ENCODE measurements at regions not wholly inside any gene's neighbourhood (a gene's known extent, or its start where the extent isn't known, plus 50 kb on each side); places are given as distances from the start of the nearest gene placed in this dataset.

GRCh38 chr3:76646921-76647562 is 392.9 kb upstream of the ROBO2 start:
- no peak for DNase-seq

DNA sequence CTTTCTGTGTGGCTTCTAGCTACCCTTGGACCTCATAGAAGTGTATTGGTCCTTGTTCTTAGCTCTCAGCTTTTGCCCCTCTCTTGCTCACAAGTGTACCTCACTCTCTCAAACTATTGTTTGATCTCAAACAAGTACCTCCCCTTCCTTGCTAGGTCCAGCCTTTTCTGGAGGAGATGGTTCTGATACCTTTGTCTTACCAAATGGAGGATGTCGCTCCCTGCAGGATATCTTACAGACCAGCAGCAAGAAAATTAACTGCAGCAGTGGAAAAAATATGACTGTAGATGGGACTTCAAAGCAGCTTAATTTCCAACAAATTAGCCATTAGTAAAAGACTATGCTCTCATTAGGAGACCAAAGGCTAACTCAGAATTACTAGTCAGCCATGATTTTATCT is 388.1 kb upstream of the ROBO2 start:
- DNase-seq: no peak

GRCh38 chr3:76652524-76652923 is 387.4 kb upstream of the ROBO2 start:
- DNase-seq: no peak

DNA sequence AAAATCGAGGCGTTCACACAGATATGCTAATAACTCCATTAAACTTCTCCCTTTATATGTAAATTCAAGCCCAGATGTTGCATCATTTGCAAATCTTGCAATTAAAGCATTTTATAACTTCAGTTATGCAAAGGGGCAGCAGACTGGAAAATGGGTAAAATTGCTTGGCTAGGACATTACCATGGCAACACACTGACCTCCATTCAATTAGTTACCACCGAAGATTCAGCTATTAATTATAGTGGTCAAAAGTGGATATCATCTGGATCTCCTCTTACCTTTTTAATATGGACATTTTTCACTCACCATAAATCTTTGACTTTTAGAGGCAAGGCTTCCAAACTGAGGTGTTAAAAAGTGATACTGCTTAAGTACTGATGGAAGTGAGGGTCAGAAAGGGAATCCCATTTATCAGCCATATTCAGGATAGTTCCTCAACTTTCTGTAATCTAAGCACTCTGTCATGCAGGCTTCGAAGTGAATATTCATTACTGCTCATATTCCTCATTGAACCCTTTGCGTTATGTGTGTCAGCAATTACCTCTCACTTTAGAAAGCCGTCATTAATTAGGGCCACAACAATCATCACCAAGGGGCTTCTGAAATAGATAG is 386.2 kb upstream of the ROBO2 start:
- DNase-seq: no peak

DNA sequence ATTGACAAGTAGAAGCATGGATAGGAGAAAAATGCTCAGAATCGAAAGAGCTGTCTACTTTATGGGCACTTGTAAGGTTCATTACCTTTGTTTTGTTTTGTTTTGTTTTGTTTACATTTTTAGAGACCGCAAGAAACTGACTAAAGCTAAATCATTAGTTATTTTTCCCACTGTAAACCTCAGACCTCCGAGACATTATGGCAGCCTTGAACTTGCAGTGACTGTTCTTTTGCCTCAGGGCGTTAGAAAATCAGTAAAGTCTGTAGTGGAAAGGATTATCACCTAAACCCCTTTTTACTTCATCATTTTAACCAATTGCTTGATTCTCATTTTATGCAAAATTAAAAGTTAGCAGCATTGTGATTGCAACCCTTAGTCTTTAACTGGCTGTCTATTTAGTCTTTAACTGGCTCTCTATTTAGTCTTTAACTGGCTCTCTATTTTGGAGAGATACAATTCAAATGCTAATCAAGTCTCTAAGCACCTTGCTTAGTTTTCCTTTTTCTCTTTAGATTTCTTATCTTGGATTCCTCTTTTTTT is 383.3 kb upstream of the ROBO2 start:
- no peak for DNase-seq

- DNase-seq: no peak
These were observed 382.0 kb upstream of the ROBO2 start for GRCh38 chr3:76657909-76658308.

DNA sequence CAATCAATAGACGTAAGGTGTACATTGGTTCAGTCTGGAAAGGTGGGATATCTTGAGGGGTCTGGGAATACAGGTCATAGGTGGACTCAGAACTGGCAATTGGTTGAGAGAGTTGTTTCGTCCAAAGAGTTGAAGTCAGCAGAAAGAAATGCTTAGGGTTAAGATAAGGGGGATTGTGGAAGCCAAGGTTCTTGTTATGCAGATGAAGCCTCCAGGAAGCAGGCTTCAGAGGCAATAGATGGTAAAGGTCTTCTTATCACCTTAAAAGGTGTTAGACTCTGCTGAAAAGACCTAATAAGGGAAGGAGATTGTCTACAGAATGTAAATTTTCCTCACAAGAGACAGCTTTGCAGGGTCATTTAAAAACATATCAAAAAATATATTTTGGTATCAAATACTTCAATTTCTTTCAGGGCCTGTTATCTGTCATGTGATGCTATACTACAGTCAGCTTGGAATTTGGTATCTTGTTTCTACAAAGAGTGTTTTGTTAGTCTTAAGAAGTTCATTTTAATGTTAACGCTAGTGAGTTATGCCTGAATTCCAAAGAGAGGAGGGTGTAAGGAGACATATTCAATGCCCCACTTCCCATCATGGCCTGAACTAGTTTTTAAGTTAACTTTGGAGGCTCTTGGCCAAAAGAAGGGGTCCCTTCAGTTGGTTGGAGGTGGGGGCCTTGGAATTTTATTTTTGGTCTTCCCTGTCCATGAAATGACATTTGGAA is 378.2 kb upstream of the ROBO2 start:
- no peak for DNase-seq

DNA sequence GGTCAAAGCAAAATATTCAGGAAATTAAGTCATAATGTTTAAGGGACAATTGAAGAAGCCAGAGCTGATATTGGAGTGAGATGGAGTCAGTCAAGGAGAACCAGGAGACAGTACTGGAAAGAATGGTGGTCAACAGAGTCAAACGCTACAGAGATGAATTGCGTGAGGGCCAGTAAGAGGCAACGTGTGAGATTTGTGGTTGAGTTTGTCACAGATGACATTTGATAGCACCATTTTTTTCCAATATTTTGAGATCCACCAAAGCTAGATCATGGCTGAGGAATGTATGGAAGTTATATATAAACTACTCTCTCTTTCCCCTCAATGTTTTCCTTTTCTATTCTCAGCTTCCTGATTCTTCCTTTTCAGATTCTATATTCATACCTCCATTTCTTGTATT is 375.1 kb upstream of the ROBO2 start:
- DNase-seq: no peak

DNA sequence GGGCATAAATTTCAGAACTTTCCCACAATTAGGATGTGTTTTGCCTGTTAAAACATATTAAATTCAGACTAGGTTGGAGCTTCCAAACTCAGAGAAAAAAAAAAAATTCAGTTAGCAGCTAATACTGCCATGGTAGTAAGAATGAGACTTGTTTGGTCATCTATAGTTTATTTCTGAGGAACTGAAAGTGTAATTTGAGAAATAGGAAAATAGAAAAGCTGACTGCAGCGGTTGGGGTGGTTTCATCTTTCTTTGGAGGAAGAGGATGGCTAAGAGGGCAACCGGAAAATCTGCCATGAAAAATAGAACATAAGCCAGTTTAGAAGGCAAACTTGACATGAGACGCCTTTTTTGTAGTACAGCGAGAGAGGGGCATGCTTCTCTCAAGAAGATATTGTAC is 371.2 kb upstream of the ROBO2 start:
- DNase-seq: no peak

GRCh38 chr3:76669322-76669721 is 370.6 kb upstream of the ROBO2 start:
- DNase-seq: no peak

DNA sequence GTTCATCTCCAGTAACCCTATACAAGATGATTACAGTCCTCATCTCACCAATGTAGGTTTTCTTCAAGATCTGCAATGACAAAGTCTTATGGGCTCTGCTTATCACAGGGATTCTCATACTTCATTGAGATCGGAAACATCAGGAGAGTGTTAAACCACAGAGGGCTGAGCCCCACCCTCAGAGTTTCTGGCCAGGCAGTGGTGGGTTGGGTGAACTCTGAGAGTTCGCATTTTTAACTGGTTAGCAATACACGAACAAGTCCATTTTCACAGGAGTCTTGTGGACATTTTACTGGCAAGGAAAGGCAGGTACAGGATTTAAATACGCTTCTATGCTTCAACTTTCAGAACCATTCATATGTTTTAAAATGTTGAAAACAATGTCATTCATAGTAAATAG is 366.7 kb upstream of the ROBO2 start:
- no peak for DNase-seq

DNA sequence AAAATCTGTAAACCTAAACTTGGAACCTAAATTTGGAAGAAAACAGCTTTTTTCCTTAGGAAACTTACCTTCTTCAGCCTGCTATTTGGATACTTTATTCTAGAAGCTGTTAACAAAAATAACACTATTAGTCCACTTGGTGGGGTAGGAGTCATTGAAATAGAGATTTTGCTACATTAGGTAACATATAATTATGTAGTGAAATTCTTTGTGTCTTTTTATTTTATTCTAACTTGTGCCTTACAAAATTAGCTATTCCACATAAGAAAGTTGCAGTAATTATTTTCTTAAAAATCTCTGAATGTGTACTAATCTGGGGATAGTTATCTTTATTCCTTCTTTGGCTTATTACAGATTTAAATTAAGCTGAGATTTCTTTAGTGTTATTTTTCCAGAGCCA is 360.4 kb upstream of the ROBO2 start:
- peak; percentile 16 for DNase-seq

GRCh38 chr3:76683256-76683655 is 356.6 kb upstream of the ROBO2 start:
- DNase-seq: no peak

DNA sequence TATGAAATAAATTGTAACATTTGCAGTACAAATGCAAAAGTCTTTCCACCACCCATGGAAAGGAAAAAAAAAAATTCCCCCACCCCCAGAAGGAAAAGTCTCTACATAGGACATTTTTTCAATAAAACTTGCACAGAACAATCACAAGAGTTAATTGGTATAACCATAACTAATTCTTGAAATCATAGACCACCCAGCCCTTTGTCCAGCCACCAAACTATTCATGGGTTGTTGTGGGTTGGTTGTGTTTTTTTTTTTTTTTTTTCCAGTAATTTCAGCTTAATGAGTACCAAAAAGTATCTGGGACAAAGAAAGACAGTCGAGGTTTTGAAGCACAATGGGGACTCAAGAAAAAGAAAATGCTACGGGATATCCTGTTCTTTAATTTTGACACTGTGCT is 355.0 kb upstream of the ROBO2 start:
- DNase-seq: no peak

DNA sequence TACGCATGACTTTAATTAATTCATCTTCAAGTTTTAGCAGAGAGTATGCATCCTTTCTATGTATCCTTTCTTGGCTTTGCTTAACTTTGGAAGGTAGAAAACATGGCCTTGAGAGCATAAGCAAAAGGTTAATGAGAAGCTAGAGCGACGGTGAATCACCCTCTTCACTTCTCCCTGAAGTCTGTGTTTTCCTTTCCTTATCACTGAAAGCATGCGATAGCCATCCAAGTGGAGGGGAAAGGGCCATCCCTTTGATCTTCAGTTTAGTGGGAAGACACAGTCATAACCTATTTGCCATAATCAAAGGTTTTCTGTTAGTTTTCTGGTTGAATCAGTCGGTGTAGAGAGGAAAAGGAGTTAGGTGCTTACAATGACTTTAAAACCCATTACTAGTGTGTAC is 354.0 kb upstream of the ROBO2 start:
- no peak for DNase-seq

DNA sequence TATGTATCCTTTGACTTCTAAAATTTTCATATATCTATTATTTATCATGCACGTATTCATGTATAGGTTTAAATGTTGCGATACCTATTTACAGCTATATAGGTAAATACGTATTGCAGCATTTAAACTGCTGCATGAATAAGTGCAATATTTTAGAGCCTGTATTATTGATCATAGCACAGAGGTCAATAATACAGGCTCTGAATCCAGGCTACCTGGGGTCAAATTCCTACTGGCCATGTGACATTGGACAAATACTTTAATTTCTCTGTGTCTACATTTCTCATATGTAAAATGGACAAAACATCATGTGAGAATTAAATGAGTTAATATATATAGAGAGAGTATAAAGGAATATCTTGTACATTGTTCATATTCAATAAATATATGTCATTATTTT is 352.9 kb upstream of the ROBO2 start:
- no peak for DNase-seq

DNA sequence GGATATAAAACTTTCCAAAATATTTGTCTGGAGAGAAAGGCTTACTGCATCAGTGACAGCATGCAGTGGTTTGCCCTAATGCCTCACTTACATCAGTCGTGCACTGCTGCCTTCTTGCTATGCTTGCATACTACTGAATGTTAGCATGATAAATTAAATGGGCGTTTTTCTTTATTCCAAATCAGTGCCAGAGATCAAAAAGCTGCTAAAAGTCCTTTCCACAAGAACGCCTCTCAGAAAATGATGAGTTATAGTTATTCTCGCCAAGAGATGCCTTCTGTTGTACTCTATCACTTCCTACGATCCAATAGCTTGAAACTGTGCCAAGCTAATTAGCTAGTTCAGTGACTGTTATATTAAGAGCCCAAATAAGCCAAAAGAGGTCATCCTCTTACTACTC is 345.8 kb upstream of the ROBO2 start:
- DNase-seq: peak; percentile 21

DNA sequence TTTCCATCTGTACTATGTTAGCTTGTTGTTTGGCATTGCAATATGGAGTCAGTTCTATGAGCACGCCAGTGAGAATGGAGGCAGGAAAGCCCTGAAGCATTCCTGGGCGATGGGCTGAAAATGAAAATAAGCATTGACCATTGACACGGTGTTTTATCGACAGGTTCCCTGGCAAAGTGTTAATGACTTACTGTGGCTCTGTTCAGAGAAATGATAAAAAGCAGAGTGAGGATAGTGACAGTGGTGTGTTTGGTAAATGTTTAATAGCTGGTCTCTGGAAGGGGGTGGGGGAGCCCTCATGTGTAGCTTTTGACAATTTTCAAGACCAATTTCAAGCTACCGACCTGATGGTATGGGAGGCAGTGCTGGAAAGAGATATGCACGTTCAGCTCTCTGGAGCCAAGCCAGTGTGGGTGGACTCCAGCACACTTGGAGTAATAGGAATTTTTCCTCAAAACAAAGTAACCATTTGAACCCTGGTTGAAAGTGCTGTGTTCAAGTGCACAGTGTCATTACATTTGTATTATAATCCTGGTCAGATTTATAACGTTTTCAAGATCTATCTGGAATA is 341.7 kb upstream of the ROBO2 start:
- DNase-seq: no peak

DNA sequence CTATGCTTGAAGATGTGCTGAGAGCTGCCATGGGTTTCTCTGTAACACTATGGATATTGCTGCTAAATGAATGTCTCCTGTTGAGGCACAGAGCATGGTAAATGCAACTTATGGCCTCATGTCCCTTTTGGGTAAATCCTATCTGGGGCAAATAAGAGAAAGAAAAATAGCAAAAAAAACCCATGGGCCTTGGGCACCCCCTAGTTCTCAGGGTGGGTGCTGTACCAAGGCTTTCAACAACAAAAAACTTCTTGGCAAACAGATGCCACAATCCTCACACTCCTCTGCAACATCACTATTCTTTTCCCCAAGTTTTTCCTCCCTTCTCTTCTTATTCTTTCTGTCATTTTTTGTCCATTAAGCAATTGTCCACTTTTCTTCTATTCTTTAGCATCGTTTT is 340.1 kb upstream of the ROBO2 start:
- no peak for DNase-seq

DNA sequence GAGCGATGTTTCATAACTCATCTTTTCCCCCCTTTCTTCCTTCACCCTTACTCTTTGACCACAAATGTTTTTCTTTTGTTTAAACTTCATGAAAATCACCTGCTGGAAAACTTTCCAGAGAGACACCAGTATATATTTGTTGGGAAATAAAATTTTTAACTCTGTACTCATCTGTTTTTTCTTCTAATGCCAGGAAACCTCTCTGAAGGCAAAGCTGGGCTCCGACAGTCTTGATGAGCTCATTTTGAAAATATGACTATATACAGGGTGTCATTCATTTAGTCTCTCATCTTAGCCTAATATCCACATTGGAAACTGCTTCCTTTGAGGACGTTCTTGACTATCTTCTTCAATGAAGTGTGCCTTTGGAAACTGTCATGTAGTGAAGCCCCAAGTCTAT is 339.6 kb upstream of the ROBO2 start:
- no peak for DNase-seq

GRCh38 chr3:76702676-76703075 is 337.2 kb upstream of the ROBO2 start:
- DNase-seq: no peak

- DNase-seq: no peak
These were observed 324.5 kb upstream of the ROBO2 start for GRCh38 chr3:76715426-76715825.

GRCh38 chr3:76723366-76723765 is 316.5 kb upstream of the ROBO2 start:
- no peak for DNase-seq

DNA sequence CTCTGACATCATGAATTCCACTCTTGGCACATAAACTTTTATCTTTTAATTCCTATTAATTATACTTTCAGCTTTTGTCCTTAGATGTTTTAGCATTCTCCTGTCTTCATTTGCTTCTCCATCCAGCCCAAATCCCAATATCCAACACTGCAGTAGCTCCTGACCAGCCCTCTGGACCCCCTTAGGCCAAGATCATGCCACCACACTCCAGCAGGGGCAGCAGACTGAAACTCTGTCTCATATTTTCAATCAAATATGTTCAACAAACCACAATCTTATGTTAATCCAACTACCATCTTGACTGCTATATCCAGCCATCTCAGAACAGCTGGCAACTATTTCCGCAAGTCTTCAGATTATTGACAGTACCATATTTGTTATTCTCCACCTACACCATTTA is 315.8 kb upstream of the ROBO2 start:
- no peak for DNase-seq
